ENCODE measurements at regions not wholly inside any gene's neighbourhood (a gene's known extent, or its start where the extent isn't known, plus 50 kb on each side); places are given as distances from the start of the nearest gene placed in this dataset.

- TF ChIP-seq CTCF (IDR thresholded peaks at IDR 0.05), result no peak
- TF ChIP-seq EZH2 (IDR thresholded peaks at IDR 0.05), result no peak
- no peak for TF ChIP-seq EZH2phosphoT487 (IDR thresholded peaks at IDR 0.05)
Observed at GRCh38 chr13:18236528-18236815, 945.2 kb downstream of the TUBA3C start.

All from neural progenitor cell (in vitro differentiated cells).